Lower lobe of right lung (tissue), 2 donors: ENCODE measurements at regions not wholly inside any gene's neighbourhood (a gene's known extent, or its start where the extent isn't known, plus 50 kb on each side); places are given as distances from the start of the nearest gene placed in this dataset.

ENCODE experiments used
- ATAC-seq, 2 donors: fragments of 200-7000 bp; cut with Tn5 transposase; one replicate each; pipeline ENCODE4 v1.9.1; 2020 to 2022; ENCODE audit warnings: mild to moderate bottlenecking in 2 of 2, moderate library complexity in 2 of 2
- DNase-seq: peaks from one replicate; pipeline ENCODE4 v3.0.0-alpha.2; 2020
- H3K27ac ChIP-seq: fragments of 200-600 bp; one replicate; pipeline ENCODE4 v1.8.0; 2022
- H3K27me3 ChIP-seq: fragments of 200-600 bp; one replicate; pipeline ENCODE4 v1.8.0; 2022; ENCODE audit warnings: low read depth
- H3K36me3 ChIP-seq: fragments of 200-600 bp; one replicate; pipeline ENCODE4 v1.8.0; 2022; ENCODE audit warnings: mild to moderate bottlenecking
- H3K4me1 ChIP-seq: fragments of 200-600 bp; one replicate; pipeline ENCODE4 v1.8.0; 2022
- H3K4me3 ChIP-seq: fragments of 200-600 bp; one replicate; pipeline ENCODE4 v1.8.0; 2022; ENCODE audit warnings: mild to moderate bottlenecking
- H3K9me3 ChIP-seq: fragments of 200-600 bp; one replicate; pipeline ENCODE4 v1.8.0; 2022
- CTCF ChIP-seq: fragments of 200-600 bp; IDR thresholded peaks from one replicate; pipeline ENCODE4 v1.8.0; 2022; ENCODE audit warnings: antibody characterized with exemption, mild to moderate bottlenecking
- intact Hi-C: fragments of 100-400 bp; cut with DNase I; formaldehyde crosslinking; loops from one replicate; pipeline ENCODE4 v1.11.0; 2022
- donor health status: DM: no; HTN: yes; CAD: no; lungs with severe emphysema.

DNA sequence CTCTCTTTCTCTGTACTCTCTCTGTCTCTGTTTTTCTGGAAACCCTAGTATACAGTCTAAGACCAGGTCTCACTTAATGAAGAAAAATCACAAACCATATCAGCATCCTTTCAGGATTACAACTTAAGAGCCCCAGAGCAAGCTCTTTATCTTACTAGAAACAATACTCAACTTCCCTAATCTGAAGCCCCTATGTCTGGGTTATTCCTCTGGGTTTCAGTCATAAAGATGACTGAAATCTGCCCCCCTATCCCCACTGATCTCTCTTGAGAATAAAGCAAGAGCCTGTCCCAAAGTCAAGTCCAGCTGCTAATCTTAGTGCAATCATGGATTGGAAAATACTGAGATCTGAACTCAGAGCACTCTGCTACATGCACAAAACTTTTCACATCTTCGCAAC is 53.9 kb upstream of the PICALM start:
- TF ChIP-seq CTCF = no peak
- Histone ChIP-seq H3K9me3 (no peaks in the 10 kb centered on the region), H3K4me1 (no peaks in the 10 kb centered on the region), H3K27ac (no peak overlapping the region), H3K27me3 (no peaks in the 10 kb centered on the region), H3K36me3 (no peaks in the 10 kb centered on the region), H3K4me3 (no peak overlapping the region)
- intact Hi-C loops = no loop called here
- DNase-seq (no peak), ATAC-seq (no peak)

- DNase-seq = no peak
- no peak overlapping the region for H3K27ac ChIP-seq
- TF ChIP-seq CTCF = no peak
- ATAC-seq = no peak
- no peaks in the 10 kb centered on the region for H3K27me3 ChIP-seq
- H3K4me3 ChIP-seq = no peak overlapping the region
- peaks cover 14% of the 10 kb centered on the region for H3K4me1 ChIP-seq
- intact Hi-C loops = no loop called here
- H3K9me3 ChIP-seq = no peaks in the 10 kb centered on the region
- no peaks in the 10 kb centered on the region for H3K36me3 ChIP-seq
Observed at GRCh38 chr11:86120807-86121206, 51.9 kb upstream of the PICALM start.

DNA sequence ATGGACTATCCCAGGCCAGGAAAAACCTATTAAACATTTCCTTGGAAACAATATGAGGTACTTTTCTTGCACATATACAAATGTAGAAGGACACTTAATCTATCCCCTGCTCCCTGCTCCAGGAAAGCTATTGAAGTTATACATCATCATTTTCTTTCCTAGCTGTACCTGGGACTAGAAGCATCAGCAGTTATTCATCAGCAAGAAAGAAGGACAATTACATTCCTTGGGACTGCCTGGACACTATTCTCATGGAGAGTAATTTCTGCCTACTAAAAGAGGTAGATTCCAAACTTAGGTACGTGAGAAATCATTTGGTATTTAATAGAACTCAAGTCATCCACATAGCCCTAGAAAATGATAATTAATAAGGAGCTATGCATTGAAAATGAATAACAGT is 51.0 kb upstream of the PICALM start:
- Histone ChIP-seq H3K4me3 (no peak overlapping the region), H3K36me3 (no peaks in the 10 kb centered on the region), H3K4me1 (peaks cover 14% of the 10 kb centered on the region), H3K27ac (no peak overlapping the region), H3K27me3 (no peaks in the 10 kb centered on the region), H3K9me3 (no peaks in the 10 kb centered on the region)
- intact Hi-C loops = no loop called here
- no peak for TF ChIP-seq CTCF
- no peak for ATAC-seq
- DNase-seq = no peak

- H3K9me3 ChIP-seq = no peaks in the 10 kb centered on the region
- intact Hi-C loops = no loop called here
- ATAC-seq (no peak), DNase-seq (no peak)
- no peak overlapping the region for H3K27ac ChIP-seq
- H3K4me1 ChIP-seq = peaks cover 14% of the 10 kb centered on the region
- no peaks in the 10 kb centered on the region for H3K27me3 ChIP-seq
- H3K36me3 ChIP-seq = no peaks in the 10 kb centered on the region
- H3K4me3 ChIP-seq = no peak overlapping the region
- no peak for TF ChIP-seq CTCF
Observed at GRCh38 chr11:86119077-86119476, 50.2 kb upstream of the PICALM start.
